ENCODE measurements at regions not wholly inside any gene's neighbourhood (a gene's known extent, or its start where the extent isn't known, plus 50 kb on each side); places are given as distances from the start of the nearest gene placed in this dataset.

- no peaks in the 10 kb centered on the region for H3K27me3 Mint-ChIP-seq (ENCODE audit: low read depth)
- H3K9me3 Mint-ChIP-seq: no peaks in the 10 kb centered on the region
- no peak overlapping the region for H3K4me3 Mint-ChIP-seq
- DNase-seq (no peak), ATAC-seq (replicated peaks in 1 of 2) (no peak)
- peaks cover 6% of the 10 kb centered on the region for H3K4me1 Mint-ChIP-seq (ENCODE audit: low read depth)
- no peak overlapping the region for H3K27ac Mint-ChIP-seq
- H3K36me3 Mint-ChIP-seq (ENCODE audit: insufficient read depth in 2 of 2): no peaks in the 10 kb centered on the region
These were observed 49.9 kb upstream of the HS6ST1 start for GRCh38 chr2:128368437-128369107.

- ATAC-seq (replicated peaks in 1 of 2) (no peak), DNase-seq (no peak)
- no peaks in the 10 kb centered on the region for H3K36me3 Mint-ChIP-seq (ENCODE audit: insufficient read depth in 2 of 2)
- H3K4me3 Mint-ChIP-seq: no peak overlapping the region
- no peaks in the 10 kb centered on the region for H3K27me3 Mint-ChIP-seq (ENCODE audit: low read depth)
- peaks cover 6% of the 10 kb centered on the region for H3K4me1 Mint-ChIP-seq (ENCODE audit: low read depth)
- H3K9me3 Mint-ChIP-seq: no peaks in the 10 kb centered on the region
- no peak overlapping the region for H3K27ac Mint-ChIP-seq
These were observed 50.5 kb upstream of the HS6ST1 start for GRCh38 chr2:128369108-128369555.

GRCh38 chr2:128369602-128370467, 51.2 kb upstream of the HS6ST1 start:
- Mint-ChIP-seq H3K36me3 (ENCODE audit: insufficient read depth in 2 of 2) (no peaks in the 10 kb centered on the region), H3K27me3 (ENCODE audit: low read depth) (no peaks in the 10 kb centered on the region), H3K4me1 (ENCODE audit: low read depth) (peaks cover 6% of the 10 kb centered on the region), H3K27ac (no peak overlapping the region), H3K4me3 (no peak overlapping the region), H3K9me3 (no peaks in the 10 kb centered on the region)
- DNase-seq (no peak), ATAC-seq (replicated peaks in 1 of 2) (no peak)

- Mint-ChIP-seq H3K36me3 (ENCODE audit: insufficient read depth in 2 of 2) (no peaks in the 10 kb centered on the region), H3K4me3 (no peak overlapping the region), H3K27ac (no peak overlapping the region), H3K27me3 (ENCODE audit: low read depth) (no peaks in the 10 kb centered on the region), H3K9me3 (no peaks in the 10 kb centered on the region), H3K4me1 (ENCODE audit: low read depth) (peaks cover 6% of the 10 kb centered on the region)
- no peak for ATAC-seq (replicated peaks in 1 of 2)
- DNase-seq: no peak
These were observed 52.0 kb upstream of the HS6ST1 start for GRCh38 chr2:128370468-128371247.

- DNase-seq (no peak), ATAC-seq (replicated peaks in 1 of 2) (no peak)
- Mint-ChIP-seq H3K27me3 (ENCODE audit: low read depth) (no peaks in the 10 kb centered on the region), H3K4me1 (ENCODE audit: low read depth) (peaks cover 6% of the 10 kb centered on the region), H3K9me3 (no peaks in the 10 kb centered on the region), H3K36me3 (ENCODE audit: insufficient read depth in 2 of 2) (no peaks in the 10 kb centered on the region), H3K27ac (no peak overlapping the region), H3K4me3 (no peak overlapping the region)
These were observed 52.6 kb upstream of the HS6ST1 start for GRCh38 chr2:128371248-128371630.

GRCh38 chr2:128371648-128372345, 53.1 kb upstream of the HS6ST1 start:
- H3K27ac Mint-ChIP-seq: no peak overlapping the region
- H3K4me3 Mint-ChIP-seq: no peak overlapping the region
- no peaks in the 10 kb centered on the region for H3K27me3 Mint-ChIP-seq (ENCODE audit: low read depth)
- peaks cover 6% of the 10 kb centered on the region for H3K4me1 Mint-ChIP-seq (ENCODE audit: low read depth)
- no peaks in the 10 kb centered on the region for H3K9me3 Mint-ChIP-seq
- no peaks in the 10 kb centered on the region for H3K36me3 Mint-ChIP-seq (ENCODE audit: insufficient read depth in 2 of 2)
- ATAC-seq (replicated peaks in 1 of 2): no peak
- no peak for DNase-seq

- Mint-ChIP-seq H3K4me3 (no peak overlapping the region), H3K27ac (no peak overlapping the region), H3K27me3 (ENCODE audit: low read depth) (no peaks in the 10 kb centered on the region), H3K36me3 (ENCODE audit: insufficient read depth in 2 of 2) (no peaks in the 10 kb centered on the region), H3K4me1 (ENCODE audit: low read depth) (peaks cover 6% of the 10 kb centered on the region), H3K9me3 (no peaks in the 10 kb centered on the region)
- DNase-seq (peak; percentile 16 to 30), ATAC-seq (replicated peaks in 1 of 2) (peak; percentile 42 to 62)
These were observed 54.1 kb upstream of the HS6ST1 start for GRCh38 chr2:128372621-128373341.

GRCh38 chr2:128373451-128374000, 54.9 kb upstream of the HS6ST1 start:
- Mint-ChIP-seq H3K27me3 (ENCODE audit: low read depth) (no peaks in the 10 kb centered on the region), H3K4me1 (ENCODE audit: low read depth) (peaks cover 6% of the 10 kb centered on the region), H3K27ac (no peak overlapping the region), H3K4me3 (no peak overlapping the region), H3K36me3 (ENCODE audit: insufficient read depth in 2 of 2) (no peaks in the 10 kb centered on the region), H3K9me3 (no peaks in the 10 kb centered on the region)
- DNase-seq: no peak
- ATAC-seq (replicated peaks in 1 of 2): no peak

GRCh38 chr2:128374001-128374710, 55.5 kb upstream of the HS6ST1 start:
- ATAC-seq (replicated peaks in 1 of 2) (no peak), DNase-seq (no peak)
- H3K36me3 Mint-ChIP-seq (ENCODE audit: insufficient read depth in 2 of 2): no peaks in the 10 kb centered on the region
- H3K27me3 Mint-ChIP-seq (ENCODE audit: low read depth): no peaks in the 10 kb centered on the region
- no peak overlapping the region for H3K27ac Mint-ChIP-seq
- H3K4me1 Mint-ChIP-seq (ENCODE audit: low read depth): peaks cover 6% of the 10 kb centered on the region
- no peaks in the 10 kb centered on the region for H3K9me3 Mint-ChIP-seq
- no peak overlapping the region for H3K4me3 Mint-ChIP-seq

GRCh38 chr2:128374711-128375413, 56.2 kb upstream of the HS6ST1 start:
- H3K27me3 Mint-ChIP-seq (ENCODE audit: low read depth): no peaks in the 10 kb centered on the region
- DNase-seq (no peak), ATAC-seq (replicated peaks in 1 of 2) (no peak)
- no peaks in the 10 kb centered on the region for H3K9me3 Mint-ChIP-seq
- H3K36me3 Mint-ChIP-seq (ENCODE audit: insufficient read depth in 2 of 2): no peaks in the 10 kb centered on the region
- H3K4me3 Mint-ChIP-seq: no peak overlapping the region
- no peak overlapping the region for H3K27ac Mint-ChIP-seq
- H3K4me1 Mint-ChIP-seq (ENCODE audit: low read depth): peaks cover 6% of the 10 kb centered on the region

- H3K27ac Mint-ChIP-seq: no peak overlapping the region
- DNase-seq: no peak
- H3K9me3 Mint-ChIP-seq: no peaks in the 10 kb centered on the region
- no peaks in the 10 kb centered on the region for H3K27me3 Mint-ChIP-seq (ENCODE audit: low read depth)
- no peak for ATAC-seq (replicated peaks in 1 of 2)
- H3K4me3 Mint-ChIP-seq: no peak overlapping the region
- H3K36me3 Mint-ChIP-seq (ENCODE audit: insufficient read depth in 2 of 2): no peaks in the 10 kb centered on the region
- H3K4me1 Mint-ChIP-seq (ENCODE audit: low read depth): peaks cover 6% of the 10 kb centered on the region
These were observed 56.8 kb upstream of the HS6ST1 start for GRCh38 chr2:128375454-128375853.
